GM23338 (cell line): ENCODE measurements at regions not wholly inside any gene's neighbourhood (a gene's known extent, or its start where the extent isn't known, plus 50 kb on each side); places are given as distances from the start of the nearest gene placed in this dataset.
A peak's percentile ranks its signal among the peaks of the same experiment; 100 is the strongest.

Source experiments
- ATAC-seq: fragments of 200-7000 bp; cut with Tn5 transposase; 3 replicates; pipeline ENCODE4 v1.9.1; 2020
- DNase-seq: peaks from one replicate; pipeline ENCODE4 v3.0.0-alpha.2; 2015; ENCODE audit warnings: low spot score
- H2AFZ ChIP-seq: fragments of 200-600 bp; sonication (generic); 2 replicates; pipeline ENCODE4 v1.8.0; 2016; ENCODE audit warnings: antibody characterized with exemption, mild to moderate bottlenecking, moderate library complexity
- H3F3A ChIP-seq: fragments of 200-600 bp; sonication (generic); replicated peaks from 2 replicates; pipeline ENCODE4 v1.8.0; 2017; ENCODE audit warnings: antibody characterized with exemption, mixed run types, low read depth
- H3K27ac ChIP-seq: fragments of 200-600 bp; sonication (generic); 2 replicates; pipeline ENCODE4 v1.6.1; 2016; ENCODE audit warnings: low read depth
- H3K27me3 ChIP-seq: fragments of 200-600 bp; sonication (generic); 2 replicates; pipeline ENCODE4 v1.8.0; 2016; ENCODE audit warnings: mild to moderate bottlenecking, mixed run types, moderate library complexity; ENCODE audit not compliant: insufficient read depth
- H3K36me3 ChIP-seq: fragments of 200-600 bp; sonication (generic); 2 replicates; pipeline ENCODE4 v1.8.0; 2016; ENCODE audit warnings: mild to moderate bottlenecking; ENCODE audit not compliant: insufficient read depth
- H3K4me1 ChIP-seq: fragments of 200-600 bp; sonication (generic); 2 replicates; pipeline ENCODE4 v1.8.0; 2016; ENCODE audit warnings: mild to moderate bottlenecking, moderate library complexity; ENCODE audit not compliant: insufficient read depth
- H3K4me2 ChIP-seq: fragments of 200-600 bp; sonication (generic); 2 replicates; pipeline ENCODE4 v1.7.1; 2017; ENCODE audit warnings: mixed run types
- H3K4me3 ChIP-seq: fragments of 200-600 bp; sonication (generic); 2 replicates; pipeline ENCODE4 v1.6.1; 2016; ENCODE audit warnings: mixed run types
- H3K79me2 ChIP-seq: fragments of 200-600 bp; sonication (generic); replicated peaks from 2 replicates; pipeline ENCODE4 v1.8.0; 2017; ENCODE audit warnings: mild to moderate bottlenecking; ENCODE audit not compliant: insufficient read depth
- H3K9me2 ChIP-seq: fragments of 200-600 bp; sonication (generic); 2 replicates; pipeline ENCODE4 v1.8.0; 2017; ENCODE audit not compliant: insufficient read depth
- H4K20me1 ChIP-seq: fragments of 200-600 bp; sonication (generic); replicated peaks from 2 replicates; pipeline ENCODE4 v1.8.0; 2017; ENCODE audit warnings: mild to moderate bottlenecking; ENCODE audit not compliant: insufficient read depth
- H3K27ac Mint-ChIP-seq: 2 replicates; pipeline ENCODE4 v1.8.0; 2020; ENCODE audit warnings: inconsistent platforms, mild to moderate bottlenecking, moderate library complexity, mixed read lengths
- H3K27me3 Mint-ChIP-seq: 3 replicates; pipeline ENCODE4 v1.8.0; 2022; ENCODE audit warnings: low read depth, mild to moderate bottlenecking, moderate library complexity, mixed read lengths, inconsistent platforms; ENCODE audit not compliant: insufficient read depth, poor library complexity
- H3K36me3 Mint-ChIP-seq: 3 replicates; pipeline ENCODE4 v1.8.0; 2021; ENCODE audit warnings: low read depth, mild to moderate bottlenecking, inconsistent platforms, moderate library complexity, mixed read lengths
- H3K4me1 Mint-ChIP-seq: 3 replicates; pipeline ENCODE4 v1.8.0; 2020; ENCODE audit warnings: mild to moderate bottlenecking, inconsistent platforms, mixed read lengths
- H3K4me3 Mint-ChIP-seq: 3 replicates; pipeline ENCODE4 v1.8.0; 2021; ENCODE audit warnings: moderate library complexity, mild to moderate bottlenecking, inconsistent platforms, mixed read lengths
- H3K9me3 Mint-ChIP-seq: 3 replicates; pipeline ENCODE4 v1.8.0; 2020; ENCODE audit warnings: moderate library complexity, mild to moderate bottlenecking, inconsistent platforms, mixed read lengths
- EZH2 ChIP-seq: fragments of 200-600 bp; sonication (generic); IDR thresholded peaks from one replicate; pipeline ENCODE4 v1.8.0; 2017; ENCODE audit warnings: antibody characterized with exemption, mild to moderate bottlenecking, low read depth; ENCODE audit not compliant: unreplicated experiment
- EZH2phosphoT487 ChIP-seq: fragments of 200-600 bp; sonication (generic); IDR thresholded peaks from one replicate; pipeline ENCODE4 v1.8.1; 2018; ENCODE audit warnings: antibody characterized with exemption; ENCODE audit not compliant: unreplicated experiment
- JUNB ChIP-seq: IDR thresholded peaks from one replicate; pipeline ENCODE4 v1.6.1; 2016; ENCODE audit warnings: antibody characterized with exemption; ENCODE audit not compliant: unreplicated experiment
- NANOG ChIP-seq: IDR thresholded peaks from 2 replicates; pipeline ENCODE4 v1.6.1; 2016; ENCODE audit warnings: antibody characterized with exemption, borderline replicate concordance
- POLR2AphosphoS5 ChIP-seq: IDR thresholded peaks from 2 replicates; pipeline ENCODE4 v1.6.1; 2016; ENCODE audit warnings: antibody characterized with exemption, low read depth
- STAT1 ChIP-seq: IDR thresholded peaks from one replicate; pipeline ENCODE4 v1.6.1; 2016; ENCODE audit warnings: antibody characterized with exemption; ENCODE audit not compliant: unreplicated experiment
- TF ChIP-seq, protein P1 (sequence below), 2 experiments: fragments of 200-600 bp in 1 of 2; sonication (generic) in 1 of 2; conservative IDR thresholded peaks; 2 replicates each; pipeline versions ENCODE4 v1.5.1 to v1.6.1; 2016 to 2017; ENCODE audit warnings: antibody characterized with exemption in 2 of 2, low read depth in 2 of 2, mild to moderate bottlenecking in 2 of 2, moderate library complexity in 1 of 2
- TF ChIP-seq, protein P2 (sequence below): IDR thresholded peaks from 2 replicates; pipeline ENCODE4 v1.6.1; 2016; ENCODE audit warnings: antibody characterized with exemption
- TF ChIP-seq, protein P3 (sequence below): IDR thresholded peaks from one replicate; pipeline ENCODE4 v1.6.1; 2018; ENCODE audit warnings: antibody characterized with exemption; ENCODE audit not compliant: unreplicated experiment

DNA sequence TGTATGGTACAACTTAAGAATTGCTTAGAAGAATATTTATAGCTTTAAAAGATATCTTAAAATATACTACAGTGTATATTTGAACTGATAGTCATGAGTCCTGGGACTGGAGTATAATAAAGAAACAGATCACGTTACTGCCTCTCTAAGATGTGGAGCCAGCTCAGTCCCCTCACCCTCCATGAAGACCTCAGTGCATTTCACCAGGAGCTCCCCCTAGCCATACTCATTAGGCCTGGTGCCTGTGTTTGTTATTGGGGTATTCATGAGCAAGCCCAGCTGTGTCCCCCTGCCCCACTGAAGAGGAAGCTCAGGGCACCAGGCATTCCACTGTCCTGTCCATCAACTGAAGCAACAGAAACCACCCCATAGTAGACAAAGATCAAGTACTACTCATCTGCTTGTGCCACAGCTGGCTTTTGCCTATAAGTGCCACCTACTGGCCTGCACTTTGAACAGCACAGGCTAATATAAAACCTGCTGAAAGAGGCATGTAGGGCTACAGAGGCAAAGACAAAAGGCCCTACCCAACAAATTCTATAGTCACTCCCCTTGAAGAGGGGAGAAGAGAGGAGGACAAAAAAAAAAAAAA is 850.2 kb upstream of the NUDT12 start:
- Mint-ChIP-seq H3K27ac (no peak overlapping the region), H3K4me3 (no peak overlapping the region), H3K4me1 (peaks cover 15% of the 10 kb centered on the region; the same call in 2 of the 3 replicates), H3K36me3 (no peaks in the 10 kb centered on the region), H3K27me3 (no peaks in the 10 kb centered on the region), H3K9me3 (no peaks in the 10 kb centered on the region)
- H3K27ac ChIP-seq, result no peak overlapping the region
- H3K79me2 ChIP-seq, result no peaks in the 10 kb centered on the region
- no peaks in the 10 kb centered on the region for H3K27me3 ChIP-seq
- ATAC-seq (peak; percentile 100), DNase-seq (peak; percentile 77)
- no peaks in the 10 kb centered on the region for H3K36me3 ChIP-seq
- no peak overlapping the region for H3K4me2 ChIP-seq
- no peak overlapping the region for H2AFZ ChIP-seq
- no peaks in the 10 kb centered on the region for H4K20me1 ChIP-seq
- no peak overlapping the region for H3K4me3 ChIP-seq
- TF ChIP-seq, protein P1, sequence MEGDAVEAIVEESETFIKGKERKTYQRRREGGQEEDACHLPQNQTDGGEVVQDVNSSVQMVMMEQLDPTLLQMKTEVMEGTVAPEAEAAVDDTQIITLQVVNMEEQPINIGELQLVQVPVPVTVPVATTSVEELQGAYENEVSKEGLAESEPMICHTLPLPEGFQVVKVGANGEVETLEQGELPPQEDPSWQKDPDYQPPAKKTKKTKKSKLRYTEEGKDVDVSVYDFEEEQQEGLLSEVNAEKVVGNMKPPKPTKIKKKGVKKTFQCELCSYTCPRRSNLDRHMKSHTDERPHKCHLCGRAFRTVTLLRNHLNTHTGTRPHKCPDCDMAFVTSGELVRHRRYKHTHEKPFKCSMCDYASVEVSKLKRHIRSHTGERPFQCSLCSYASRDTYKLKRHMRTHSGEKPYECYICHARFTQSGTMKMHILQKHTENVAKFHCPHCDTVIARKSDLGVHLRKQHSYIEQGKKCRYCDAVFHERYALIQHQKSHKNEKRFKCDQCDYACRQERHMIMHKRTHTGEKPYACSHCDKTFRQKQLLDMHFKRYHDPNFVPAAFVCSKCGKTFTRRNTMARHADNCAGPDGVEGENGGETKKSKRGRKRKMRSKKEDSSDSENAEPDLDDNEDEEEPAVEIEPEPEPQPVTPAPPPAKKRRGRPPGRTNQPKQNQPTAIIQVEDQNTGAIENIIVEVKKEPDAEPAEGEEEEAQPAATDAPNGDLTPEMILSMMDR (conservative IDR thresholded peaks at IDR 0.05; ENCODE audit: low read depth in 2 of 2), result peak; percentile 80 to 84
- TF ChIP-seq POLR2AphosphoS5, result no peak
- H3K9me2 ChIP-seq, result no peaks in the 10 kb centered on the region
- peaks cover 8% of the 10 kb centered on the region for H3K4me1 ChIP-seq
- H3F3A ChIP-seq, result no peaks in the 10 kb centered on the region

DNA sequence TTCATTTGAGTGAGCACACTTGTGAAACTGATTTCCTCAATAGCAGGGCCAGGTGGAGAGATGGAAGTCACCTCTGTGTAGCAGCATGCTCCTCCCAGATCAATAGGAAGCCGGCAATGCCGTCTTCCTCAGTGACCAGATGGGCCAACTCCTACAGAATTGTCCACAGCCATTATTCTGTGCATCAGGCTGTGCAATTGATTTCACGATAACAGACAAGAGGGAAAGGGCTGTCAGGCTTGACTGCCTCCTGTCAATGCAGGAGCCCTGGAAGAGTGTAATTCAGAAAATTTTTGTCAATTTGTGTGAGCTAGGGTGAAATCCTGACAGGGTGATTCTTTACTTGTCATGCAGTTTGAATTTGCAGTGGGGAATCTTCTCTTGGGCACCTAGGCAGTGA is 838.4 kb upstream of the NUDT12 start:
- Histone ChIP-seq H3K36me3 (no peaks in the 10 kb centered on the region), H3K27me3 (no peaks in the 10 kb centered on the region), H3K4me3 (no peak overlapping the region), H3K4me2 (no peak overlapping the region), H3K79me2 (no peaks in the 10 kb centered on the region), H2AFZ (no peak overlapping the region), H3K27ac (no peak overlapping the region), H3K4me1 (no peaks in the 10 kb centered on the region), H4K20me1 (no peaks in the 10 kb centered on the region), H3K9me2 (no peaks in the 10 kb centered on the region), H3F3A (no peaks in the 10 kb centered on the region)
- H3K27me3 Mint-ChIP-seq, result peaks cover 1% of the 10 kb centered on the region
- DNase-seq (no peak), ATAC-seq (no peak)
- H3K9me3 Mint-ChIP-seq, result peaks cover 7% of the 10 kb centered on the region; the same call in 2 of the 3 replicates
- no peak overlapping the region for H3K4me3 Mint-ChIP-seq
- H3K4me1 Mint-ChIP-seq, result no peaks in the 10 kb centered on the region
- no peaks in the 10 kb centered on the region for H3K36me3 Mint-ChIP-seq
- no peak overlapping the region for H3K27ac Mint-ChIP-seq
- TF ChIP-seq, protein P2, sequence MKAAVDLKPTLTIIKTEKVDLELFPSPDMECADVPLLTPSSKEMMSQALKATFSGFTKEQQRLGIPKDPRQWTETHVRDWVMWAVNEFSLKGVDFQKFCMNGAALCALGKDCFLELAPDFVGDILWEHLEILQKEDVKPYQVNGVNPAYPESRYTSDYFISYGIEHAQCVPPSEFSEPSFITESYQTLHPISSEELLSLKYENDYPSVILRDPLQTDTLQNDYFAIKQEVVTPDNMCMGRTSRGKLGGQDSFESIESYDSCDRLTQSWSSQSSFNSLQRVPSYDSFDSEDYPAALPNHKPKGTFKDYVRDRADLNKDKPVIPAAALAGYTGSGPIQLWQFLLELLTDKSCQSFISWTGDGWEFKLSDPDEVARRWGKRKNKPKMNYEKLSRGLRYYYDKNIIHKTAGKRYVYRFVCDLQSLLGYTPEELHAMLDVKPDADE, result no peak
- TF ChIP-seq JUNB (no peak), STAT1 (no peak), EZH2 (no peak)

DNA sequence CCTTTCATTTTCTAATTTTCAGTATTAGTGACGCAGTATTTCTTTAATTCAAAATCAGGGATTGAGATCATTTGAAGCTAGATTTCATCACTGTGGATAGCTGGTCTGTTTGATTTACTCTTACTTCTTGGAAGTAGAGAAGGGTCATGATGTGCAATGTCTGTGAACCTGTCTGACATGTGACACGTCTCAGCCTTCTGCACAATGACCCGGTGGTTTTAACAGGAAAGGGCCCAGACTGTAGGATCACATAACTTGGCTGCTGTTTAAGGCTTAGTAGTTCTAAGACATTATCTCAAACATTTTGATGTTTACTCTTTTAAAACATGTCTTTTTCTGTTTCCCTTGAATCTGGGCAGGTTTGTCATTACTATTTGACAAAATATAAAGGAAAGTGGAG is 823.3 kb upstream of the NUDT12 start:
- Mint-ChIP-seq H3K27me3 (peaks cover 1% of the 10 kb centered on the region), H3K27ac (no peak overlapping the region), H3K36me3 (no peaks in the 10 kb centered on the region), H3K4me3 (no peak overlapping the region), H3K4me1 (no peaks in the 10 kb centered on the region), H3K9me3 (no peaks in the 10 kb centered on the region)
- H3K27me3 ChIP-seq, result no peaks in the 10 kb centered on the region
- no peak for DNase-seq
- H3K27ac ChIP-seq, result no peak overlapping the region
- H3K79me2 ChIP-seq, result no peaks in the 10 kb centered on the region
- no peak overlapping the region for H2AFZ ChIP-seq
- no peaks in the 10 kb centered on the region for H3K4me1 ChIP-seq
- H3K36me3 ChIP-seq, result no peaks in the 10 kb centered on the region
- no peak overlapping the region for H3K4me3 ChIP-seq
- no peaks in the 10 kb centered on the region for H3K9me2 ChIP-seq
- no peak for ATAC-seq
- no peak overlapping the region for H3K4me2 ChIP-seq
- H3F3A ChIP-seq, result no peaks in the 10 kb centered on the region
- no peaks in the 10 kb centered on the region for H4K20me1 ChIP-seq
- TF ChIP-seq NANOG, result no peak
- no peak for TF ChIP-seq JUNB
- TF ChIP-seq, protein P2, result no peak
- TF ChIP-seq, protein P1 (conservative IDR thresholded peaks at IDR 0.05; ENCODE audit: low read depth in 2 of 2), result no peak
- no peak for TF ChIP-seq EZH2phosphoT487
- TF ChIP-seq, protein P3, sequence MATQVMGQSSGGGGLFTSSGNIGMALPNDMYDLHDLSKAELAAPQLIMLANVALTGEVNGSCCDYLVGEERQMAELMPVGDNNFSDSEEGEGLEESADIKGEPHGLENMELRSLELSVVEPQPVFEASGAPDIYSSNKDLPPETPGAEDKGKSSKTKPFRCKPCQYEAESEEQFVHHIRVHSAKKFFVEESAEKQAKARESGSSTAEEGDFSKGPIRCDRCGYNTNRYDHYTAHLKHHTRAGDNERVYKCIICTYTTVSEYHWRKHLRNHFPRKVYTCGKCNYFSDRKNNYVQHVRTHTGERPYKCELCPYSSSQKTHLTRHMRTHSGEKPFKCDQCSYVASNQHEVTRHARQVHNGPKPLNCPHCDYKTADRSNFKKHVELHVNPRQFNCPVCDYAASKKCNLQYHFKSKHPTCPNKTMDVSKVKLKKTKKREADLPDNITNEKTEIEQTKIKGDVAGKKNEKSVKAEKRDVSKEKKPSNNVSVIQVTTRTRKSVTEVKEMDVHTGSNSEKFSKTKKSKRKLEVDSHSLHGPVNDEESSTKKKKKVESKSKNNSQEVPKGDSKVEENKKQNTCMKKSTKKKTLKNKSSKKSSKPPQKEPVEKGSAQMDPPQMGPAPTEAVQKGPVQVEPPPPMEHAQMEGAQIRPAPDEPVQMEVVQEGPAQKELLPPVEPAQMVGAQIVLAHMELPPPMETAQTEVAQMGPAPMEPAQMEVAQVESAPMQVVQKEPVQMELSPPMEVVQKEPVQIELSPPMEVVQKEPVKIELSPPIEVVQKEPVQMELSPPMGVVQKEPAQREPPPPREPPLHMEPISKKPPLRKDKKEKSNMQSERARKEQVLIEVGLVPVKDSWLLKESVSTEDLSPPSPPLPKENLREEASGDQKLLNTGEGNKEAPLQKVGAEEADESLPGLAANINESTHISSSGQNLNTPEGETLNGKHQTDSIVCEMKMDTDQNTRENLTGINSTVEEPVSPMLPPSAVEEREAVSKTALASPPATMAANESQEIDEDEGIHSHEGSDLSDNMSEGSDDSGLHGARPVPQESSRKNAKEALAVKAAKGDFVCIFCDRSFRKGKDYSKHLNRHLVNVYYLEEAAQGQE, result no peak
